Large intestine (tissue), 3 donors: ENCODE measurements at regions not wholly inside any gene's neighbourhood (a gene's known extent, or its start where the extent isn't known, plus 50 kb on each side); places are given as distances from the start of the nearest gene placed in this dataset.

Experiments used
- DNase-seq, 2 donors: peaks; one replicate each; pipeline versions ENCODE4 v3.0.0 to v3.0.0-alpha.2; 2013
- H3K27ac ChIP-seq: one replicate; pipeline ENCODE4 v1.5.1; 2013; ENCODE audit warnings: low read length
- H3K27me3 ChIP-seq: 2 replicates; pipeline ENCODE4 v1.6.1; 2013; ENCODE audit warnings: low read length; ENCODE audit not compliant: control insufficient read depth, insufficient read depth
- H3K36me3 ChIP-seq: 2 replicates; pipeline ENCODE4 v1.6.1; 2013; ENCODE audit warnings: low read length; ENCODE audit not compliant: control insufficient read depth, insufficient read depth
- H3K4me1 ChIP-seq: one replicate; pipeline ENCODE4 v1.6.1; 2013; ENCODE audit warnings: low read length; ENCODE audit not compliant: control insufficient read depth, insufficient read depth
- H3K4me3 ChIP-seq: one replicate; pipeline ENCODE4 v1.5.1; 2013; ENCODE audit warnings: low read length
- H3K9me3 ChIP-seq: one replicate; pipeline ENCODE4 v1.6.1; 2013; ENCODE audit warnings: mild to moderate bottlenecking, low read depth, low read length, moderate library complexity; ENCODE audit not compliant: control insufficient read depth
- WGBS: methylation state at CpG from one replicate; pipeline ENCODE4 v1.1.5; 2013; ENCODE audit warnings: low lambda C conversion rate; ENCODE audit not compliant: insufficient coverage; 5-methylcytosine and 5-hydroxymethylcytosine counted together

- Histone ChIP-seq H3K36me3 (no peaks in the 10 kb centered on the region), H3K27me3 (no peaks in the 10 kb centered on the region), H3K9me3 (peaks cover 16% of the 10 kb centered on the region), H3K4me3 (no peak overlapping the region), H3K27ac (no peak overlapping the region), H3K4me1 (no peaks in the 10 kb centered on the region)
- WGBS, result 67% methylated on average over 1 of the region's 1 CpG
- no peak for DNase-seq
Measured at GRCh38 chr7:443279-443833, 76.3 kb downstream of the PDGFA start.

- no peaks in the 10 kb centered on the region for H3K27me3 ChIP-seq
- H3K36me3 ChIP-seq, result no peaks in the 10 kb centered on the region
- H3K4me3 ChIP-seq, result no peak overlapping the region
- H3K9me3 ChIP-seq, result peaks cover 16% of the 10 kb centered on the region
- H3K4me1 ChIP-seq, result no peaks in the 10 kb centered on the region
- DNase-seq, result no peak
- no CpG with 5 or more reads among the region's 8 CpGs for WGBS
- H3K27ac ChIP-seq, result no peak overlapping the region
Measured at GRCh38 chr7:444606-445005, 75.0 kb downstream of the PDGFA start.

- DNase-seq, result no peak
- Histone ChIP-seq H3K36me3 (no peaks in the 10 kb centered on the region), H3K4me3 (no peak overlapping the region), H3K4me1 (no peaks in the 10 kb centered on the region), H3K27ac (no peak overlapping the region), H3K9me3 (peaks cover 16% of the 10 kb centered on the region), H3K27me3 (no peaks in the 10 kb centered on the region)
- no CpG with 5 or more reads among the region's 14 CpGs for WGBS
Measured at GRCh38 chr7:445020-445419, 74.6 kb downstream of the PDGFA start.

GRCh38 chr7:445563-446288 is 73.9 kb downstream of the PDGFA start:
- Histone ChIP-seq H3K4me1 (no peaks in the 10 kb centered on the region), H3K4me3 (no peak overlapping the region), H3K36me3 (no peaks in the 10 kb centered on the region), H3K9me3 (peaks cover 16% of the 10 kb centered on the region), H3K27me3 (no peaks in the 10 kb centered on the region), H3K27ac (no peak overlapping the region)
- WGBS, result 86% methylated on average over 1 of the region's 14 CpGs
- DNase-seq, result no peak

GRCh38 chr7:446289-446935 is 73.2 kb downstream of the PDGFA start:
- DNase-seq, result no peak
- WGBS, result no CpG with 5 or more reads among the region's 29 CpGs
- H3K27ac ChIP-seq, result no peak overlapping the region

More at GRCh38 chr7:446289-446935, 73.2 kb downstream of the PDGFA start:
- H3K9me3 ChIP-seq, result peaks cover 16% of the 10 kb centered on the region
- no peak overlapping the region for H3K4me3 ChIP-seq
- no peaks in the 10 kb centered on the region for H3K27me3 ChIP-seq
- no peaks in the 10 kb centered on the region for H3K36me3 ChIP-seq
- no peaks in the 10 kb centered on the region for H3K4me1 ChIP-seq
